ENCODE measurements at regions not wholly inside any gene's neighbourhood (a gene's known extent, or its start where the extent isn't known, plus 50 kb on each side); places are given as distances from the start of the nearest gene placed in this dataset.

- CTCF ChIA-PET (ENCODE audit: low intra/inter-chr PET ratio, low total read pairs), result no interaction called here
- Histone ChIP-seq H3K79me2 (ENCODE audit: insufficient read depth, low read length) (no peaks in the 10 kb centered on the region), H3K9me3 (ENCODE audit: low read length) (no peaks in the 10 kb centered on the region), H4K20me1 (ENCODE audit: insufficient read depth, low read length) (no peaks in the 10 kb centered on the region), H3K9ac (ENCODE audit: insufficient read depth, low read depth, low read length) (no peak overlapping the region), H3K27ac (ENCODE audit: extremely low read length, insufficient read depth, low read length) (no peak overlapping the region), H3K27me3 (ENCODE audit: control insufficient read depth in 1 of 2, insufficient read depth in 2 of 2, low read length in 2 of 2) (0 out of 5 replicates have a peak, but pooled peaks cover 0 to 3% of the 10 kb centered on the region in 2 experiments), H3K4me3 (replicated peaks in 1 of 3; ENCODE audit: insufficient read depth in 1 of 3, low read depth in 2 of 3, low read length in 3 of 3) (no peak overlapping the region), H2AFZ (ENCODE audit: low read length) (no peak overlapping the region), H3K4me1 (ENCODE audit: insufficient read depth, low read length) (peaks cover 37% of the 10 kb centered on the region), H3K36me3 (replicated peaks in 1 of 2; ENCODE audit: control insufficient read depth in 1 of 2, insufficient read depth in 2 of 2, low read length in 2 of 2) (no peaks in the 10 kb centered on the region), H3K4me2 (ENCODE audit: low read depth, low read length) (no peak overlapping the region)
- no peak for FAIRE-seq
- ATAC-seq, result no peak
- POLR2A ChIA-PET, result no interaction called here
- no peak for TF ChIP-seq AHDC1 (CRISPR knock-in tag; IDR thresholded peaks at IDR 0.05; ENCODE audit: borderline replicate concordance)
- TF ChIP-seq TCF7 (IDR thresholded peaks at IDR 0.05; ENCODE audit: low read depth), result no peak
- no peak for TF ChIP-seq ZNF30 (CRISPR knock-in tag; IDR thresholded peaks at IDR 0.05)
- no peak for TF ChIP-seq KAT2B (IDR thresholded peaks at IDR 0.05; ENCODE audit: borderline replicate concordance, low read depth, low read length)
- no peak for TF ChIP-seq SP4 (CRISPR knock-in tag; IDR thresholded peaks at IDR 0.05)
- TF ChIP-seq GZF1 (CRISPR knock-in tag; IDR thresholded peaks at IDR 0.05), result no peak
- TF ChIP-seq KAT7 (CRISPR knock-in tag; IDR thresholded peaks at IDR 0.05; ENCODE audit: borderline replicate concordance), result no peak
- DNase-seq (ENCODE audit: low spot score), result no peak
- no TSS peak for BruUV-seq (replicated peaks)
- WGBS (ENCODE audit: low lambda C conversion rate), result 50% methylated on average over 3 of the region's 3 CpGs
- in situ Hi-C loops (cut with HindIII; ENCODE audit: extremely low pct_ligation_motif_present, low pct_unique_long_range_greater_than_20kb), result no loop called here
- intact Hi-C loops (cut with micrococcal nuclease; ENCODE audit: unreplicated experiment), result no loop called here
Measured at GRCh38 chr22:22384267-22384666, 124.3 kb downstream of the ZNF280B start.

Data from HepG2 (cell line).